ENCODE measurements at regions not wholly inside any gene's neighbourhood (a gene's known extent, or its start where the extent isn't known, plus 50 kb on each side); places are given as distances from the start of the nearest gene placed in this dataset.

DNA sequence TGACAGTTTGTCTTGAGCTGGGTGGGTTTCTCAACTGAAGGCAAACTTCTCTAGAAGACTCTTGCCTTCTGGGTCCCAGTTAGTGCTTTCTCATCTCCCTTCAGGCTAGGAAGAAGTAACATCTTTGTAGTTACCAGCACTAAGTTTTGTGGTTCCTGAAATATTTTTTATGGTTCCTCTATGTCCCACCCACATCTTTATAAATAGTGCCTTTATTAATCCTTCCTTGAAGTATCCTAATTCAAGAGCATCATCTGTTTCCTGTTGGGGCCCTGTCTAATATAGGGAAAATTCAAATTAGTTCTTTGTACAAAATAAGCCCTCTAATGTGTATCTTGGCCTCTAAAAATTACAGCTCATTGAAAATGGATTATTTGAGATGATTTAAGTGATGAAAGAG is 147.4 kb upstream of the MAOA start:
- no peak overlapping the region for H3K9ac ChIP-seq (ENCODE audit: low read length)
- H3K4me1 ChIP-seq (ENCODE audit: control insufficient read depth, insufficient read depth, low read length) = no peaks in the 10 kb centered on the region
- H3K4me3 ChIP-seq (ENCODE audit: low read length) = no peak overlapping the region
- H3K27ac ChIP-seq (ENCODE audit: low read depth, low read length) = no peak overlapping the region
- no peaks in the 10 kb centered on the region for H3K27me3 ChIP-seq (ENCODE audit: control insufficient read depth, insufficient read depth, low read length)
- no peaks in the 10 kb centered on the region for H3K36me3 ChIP-seq (ENCODE audit: control insufficient read depth, insufficient read depth, low read length)

GRCh38 chrX:43510209-43510608 is 145.9 kb upstream of the MAOA start:
- Histone ChIP-seq H3K27me3 (ENCODE audit: control insufficient read depth, insufficient read depth, low read length) (no peaks in the 10 kb centered on the region), H3K27ac (ENCODE audit: low read depth, low read length) (no peak overlapping the region), H3K36me3 (ENCODE audit: control insufficient read depth, insufficient read depth, low read length) (no peaks in the 10 kb centered on the region), H3K4me3 (ENCODE audit: low read length) (no peak overlapping the region), H3K9ac (ENCODE audit: low read length) (no peak overlapping the region), H3K4me1 (ENCODE audit: control insufficient read depth, insufficient read depth, low read length) (no peaks in the 10 kb centered on the region)

- no peaks in the 10 kb centered on the region for H3K27me3 ChIP-seq (ENCODE audit: control insufficient read depth, insufficient read depth, low read length)
- H3K36me3 ChIP-seq (ENCODE audit: control insufficient read depth, insufficient read depth, low read length) = no peaks in the 10 kb centered on the region
- H3K27ac ChIP-seq (ENCODE audit: low read depth, low read length) = no peak overlapping the region
Measured at GRCh38 chrX:43513085-43513484, 143.0 kb upstream of the MAOA start.

GRCh38 chrX:43514820-43515219 is 141.3 kb upstream of the MAOA start:
- H3K27me3 ChIP-seq (ENCODE audit: control insufficient read depth, insufficient read depth, low read length) = no peaks in the 10 kb centered on the region
- no peaks in the 10 kb centered on the region for H3K36me3 ChIP-seq (ENCODE audit: control insufficient read depth, insufficient read depth, low read length)
- H3K9ac ChIP-seq (ENCODE audit: low read length) = no peak overlapping the region
- H3K4me1 ChIP-seq (ENCODE audit: control insufficient read depth, insufficient read depth, low read length) = no peaks in the 10 kb centered on the region
- H3K27ac ChIP-seq (ENCODE audit: low read depth, low read length) = no peak overlapping the region
- H3K4me3 ChIP-seq (ENCODE audit: low read length) = no peak overlapping the region

More at GRCh38 chrX:43513085-43513484, 143.0 kb upstream of the MAOA start:
- Histone ChIP-seq H3K4me1 (ENCODE audit: control insufficient read depth, insufficient read depth, low read length) (no peaks in the 10 kb centered on the region), H3K4me3 (ENCODE audit: low read length) (no peak overlapping the region), H3K9ac (ENCODE audit: low read length) (no peak overlapping the region)

DNA sequence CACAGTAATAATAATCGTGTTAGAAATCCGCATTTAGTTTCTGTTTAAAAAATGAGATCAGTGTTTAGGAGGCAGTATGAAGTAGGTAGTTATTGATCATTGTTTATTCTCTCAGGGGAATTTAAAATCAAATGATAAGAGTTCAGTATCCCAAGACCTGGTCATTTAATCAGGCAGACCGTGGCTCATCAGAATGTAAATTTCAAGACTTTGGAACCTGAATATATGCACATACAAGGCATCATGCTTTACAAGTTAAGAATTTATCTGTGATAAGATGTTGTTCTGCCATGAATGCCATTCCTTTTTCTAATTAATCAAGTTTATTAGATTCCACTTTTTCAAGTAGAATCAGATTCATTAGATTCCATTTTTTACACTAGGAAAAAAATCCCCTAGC is 133.5 kb upstream of the MAOA start:
- Histone ChIP-seq H3K27me3 (ENCODE audit: control insufficient read depth, insufficient read depth, low read length) (peaks cover 2% of the 10 kb centered on the region), H3K9ac (ENCODE audit: low read length) (no peak overlapping the region), H3K4me1 (ENCODE audit: control insufficient read depth, insufficient read depth, low read length) (no peaks in the 10 kb centered on the region), H3K4me3 (ENCODE audit: low read length) (no peak overlapping the region), H3K36me3 (ENCODE audit: control insufficient read depth, insufficient read depth, low read length) (no peaks in the 10 kb centered on the region), H3K27ac (ENCODE audit: low read depth, low read length) (no peak overlapping the region)

DNA sequence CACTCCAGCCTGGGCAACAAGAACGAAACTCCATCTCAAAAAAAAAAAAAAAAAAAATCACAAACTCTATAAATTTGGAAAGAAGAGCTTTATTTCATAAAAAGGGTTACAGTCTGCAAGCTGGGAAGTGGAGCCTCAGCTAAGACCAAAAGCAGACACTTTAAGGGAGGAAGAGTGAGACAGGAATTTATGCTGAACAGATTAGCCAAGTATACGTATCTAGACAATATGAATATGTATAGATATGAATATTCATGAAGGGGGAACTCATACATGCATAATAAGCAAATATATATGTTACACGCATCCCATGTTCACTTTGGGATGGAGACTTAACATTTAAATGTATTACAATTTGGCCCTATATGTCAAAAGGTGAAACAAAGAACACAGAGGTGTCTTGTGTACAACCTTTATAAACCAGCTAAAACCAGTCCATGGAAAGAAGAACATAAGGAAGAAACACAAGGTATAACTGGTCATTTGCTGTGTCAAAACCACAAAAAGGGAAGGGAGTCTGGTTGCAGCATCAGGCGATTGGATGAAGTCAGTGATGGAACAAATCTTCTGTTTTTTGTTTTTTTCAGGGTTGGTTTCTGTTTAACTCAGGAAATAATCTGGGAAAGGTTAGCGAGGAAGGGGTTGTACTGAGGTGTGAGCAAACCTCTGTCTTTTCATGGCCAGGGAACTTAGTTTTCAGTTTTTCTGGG is 130.0 kb upstream of the MAOA start:
- H3K4me3 ChIP-seq (ENCODE audit: low read length) = no peak overlapping the region
- H3K36me3 ChIP-seq (ENCODE audit: control insufficient read depth, insufficient read depth, low read length) = no peaks in the 10 kb centered on the region
- no peaks in the 10 kb centered on the region for H3K4me1 ChIP-seq (ENCODE audit: control insufficient read depth, insufficient read depth, low read length)
- no peak overlapping the region for H3K9ac ChIP-seq (ENCODE audit: low read length)
- no peak overlapping the region for H3K27ac ChIP-seq (ENCODE audit: low read depth, low read length)
- peaks cover 2% of the 10 kb centered on the region for H3K27me3 ChIP-seq (ENCODE audit: control insufficient read depth, insufficient read depth, low read length)

DNA sequence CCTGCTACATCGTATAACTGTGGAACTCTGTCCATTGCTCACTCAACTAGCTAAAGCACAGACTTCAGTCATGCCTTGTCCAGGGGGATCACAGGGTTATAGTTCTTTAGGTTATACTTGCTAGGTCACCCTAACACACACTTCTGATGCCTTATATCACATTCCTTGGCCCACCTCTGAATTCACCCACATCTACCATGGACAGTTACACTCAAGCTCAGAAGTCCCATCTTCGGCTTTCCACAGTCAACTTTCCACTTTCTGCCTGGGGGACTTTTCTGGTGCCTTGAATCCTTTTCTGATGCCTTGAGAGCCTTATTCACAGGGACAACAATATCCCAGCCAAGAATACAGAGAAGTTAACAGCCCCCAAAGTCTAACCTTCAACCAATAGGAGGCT is 129.2 kb upstream of the MAOA start:
- H3K4me3 ChIP-seq (ENCODE audit: low read length) = no peak overlapping the region
- no peaks in the 10 kb centered on the region for H3K4me1 ChIP-seq (ENCODE audit: control insufficient read depth, insufficient read depth, low read length)
- H3K27ac ChIP-seq (ENCODE audit: low read depth, low read length) = no peak overlapping the region
- no peak overlapping the region for H3K9ac ChIP-seq (ENCODE audit: low read length)
- peaks cover 2% of the 10 kb centered on the region for H3K27me3 ChIP-seq (ENCODE audit: control insufficient read depth, insufficient read depth, low read length)
- no peaks in the 10 kb centered on the region for H3K36me3 ChIP-seq (ENCODE audit: control insufficient read depth, insufficient read depth, low read length)

DNA sequence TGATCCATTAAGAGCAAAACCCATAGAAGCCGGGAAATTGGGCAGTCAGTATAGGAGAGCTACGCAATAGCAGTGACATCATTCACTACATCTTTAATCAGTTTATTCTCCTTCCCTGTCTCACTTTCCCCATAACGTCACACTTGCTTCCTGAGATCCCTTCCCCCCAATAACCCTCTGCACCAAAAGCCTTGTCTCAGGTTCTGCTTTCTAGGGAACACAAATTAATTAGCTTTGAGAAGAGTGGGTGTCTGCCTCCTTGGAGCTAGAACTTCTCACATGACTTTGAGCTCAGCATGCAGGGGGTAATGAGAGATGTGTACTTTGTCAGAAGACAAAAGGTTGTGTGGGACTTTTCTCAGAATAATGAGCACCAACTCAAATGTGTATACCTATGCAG is 128.3 kb upstream of the MAOA start:
- H3K27ac ChIP-seq (ENCODE audit: low read depth, low read length) = no peak overlapping the region
- no peaks in the 10 kb centered on the region for H3K4me1 ChIP-seq (ENCODE audit: control insufficient read depth, insufficient read depth, low read length)
- peaks cover 2% of the 10 kb centered on the region for H3K27me3 ChIP-seq (ENCODE audit: control insufficient read depth, insufficient read depth, low read length)
- no peak overlapping the region for H3K4me3 ChIP-seq (ENCODE audit: low read length)
- H3K36me3 ChIP-seq (ENCODE audit: control insufficient read depth, insufficient read depth, low read length) = no peaks in the 10 kb centered on the region
- H3K9ac ChIP-seq (ENCODE audit: low read length) = no peak overlapping the region

DNA sequence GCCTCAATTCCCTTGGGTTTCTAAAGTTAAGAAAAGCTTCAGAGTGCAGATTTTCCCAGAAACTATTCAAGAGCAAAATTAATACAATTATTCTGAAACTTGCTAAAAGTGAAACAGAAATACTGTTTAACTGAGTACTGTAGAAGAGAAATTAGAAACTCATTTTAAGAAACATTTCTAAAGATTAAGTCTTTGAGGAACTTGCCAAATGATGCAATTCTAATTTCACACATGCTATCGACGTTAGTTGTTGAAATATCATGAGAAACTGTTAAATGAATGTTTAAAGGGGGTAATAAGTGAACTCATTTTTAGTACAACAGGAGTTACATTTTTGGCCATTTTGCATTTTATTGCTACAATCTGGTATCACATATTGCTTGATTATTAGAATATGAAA is 125.3 kb upstream of the MAOA start:
- no peak overlapping the region for H3K9ac ChIP-seq (ENCODE audit: low read length)
- H3K4me3 ChIP-seq (ENCODE audit: low read length) = no peak overlapping the region
- H3K27ac ChIP-seq (ENCODE audit: low read depth, low read length) = no peak overlapping the region
- peaks cover 2% of the 10 kb centered on the region for H3K27me3 ChIP-seq (ENCODE audit: control insufficient read depth, insufficient read depth, low read length)
- no peaks in the 10 kb centered on the region for H3K4me1 ChIP-seq (ENCODE audit: control insufficient read depth, insufficient read depth, low read length)
- no peaks in the 10 kb centered on the region for H3K36me3 ChIP-seq (ENCODE audit: control insufficient read depth, insufficient read depth, low read length)

GRCh38 chrX:43540318-43540717 is 115.8 kb upstream of the MAOA start:
- Histone ChIP-seq H3K4me1 (ENCODE audit: control insufficient read depth, insufficient read depth, low read length) (no peaks in the 10 kb centered on the region), H3K27ac (ENCODE audit: low read depth, low read length) (no peak overlapping the region), H3K9ac (ENCODE audit: low read length) (no peak overlapping the region), H3K36me3 (ENCODE audit: control insufficient read depth, insufficient read depth, low read length) (no peaks in the 10 kb centered on the region), H3K27me3 (ENCODE audit: control insufficient read depth, insufficient read depth, low read length) (no peaks in the 10 kb centered on the region), H3K4me3 (ENCODE audit: low read length) (no peak overlapping the region)

DNA sequence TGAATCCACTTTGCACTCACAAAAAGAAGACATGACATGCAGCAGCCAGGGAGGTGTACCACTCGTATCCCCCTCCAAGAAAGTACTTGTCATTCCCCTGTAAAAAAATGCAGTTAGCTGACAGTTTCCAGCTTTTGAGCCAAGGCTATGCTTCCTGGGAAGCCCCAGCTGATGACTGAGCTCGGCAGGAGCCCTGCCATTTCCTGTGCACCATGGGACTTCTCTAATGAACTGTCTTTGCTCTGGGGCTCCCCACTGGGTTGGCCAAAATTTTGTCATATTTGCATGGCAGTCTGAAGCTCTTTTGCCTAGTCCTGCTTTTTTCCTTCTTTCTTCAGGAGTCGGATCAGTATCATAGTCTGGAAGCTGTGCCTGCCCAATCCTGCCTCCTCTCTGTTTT is 104.5 kb upstream of the MAOA start:
- H3K27me3 ChIP-seq (ENCODE audit: control insufficient read depth, insufficient read depth, low read length) = no peaks in the 10 kb centered on the region
- no peak overlapping the region for H3K4me3 ChIP-seq (ENCODE audit: low read length)
- H3K36me3 ChIP-seq (ENCODE audit: control insufficient read depth, insufficient read depth, low read length) = no peaks in the 10 kb centered on the region
- no peaks in the 10 kb centered on the region for H3K4me1 ChIP-seq (ENCODE audit: control insufficient read depth, insufficient read depth, low read length)
- no peak overlapping the region for H3K27ac ChIP-seq (ENCODE audit: low read depth, low read length)
- no peak overlapping the region for H3K9ac ChIP-seq (ENCODE audit: low read length)

DNA sequence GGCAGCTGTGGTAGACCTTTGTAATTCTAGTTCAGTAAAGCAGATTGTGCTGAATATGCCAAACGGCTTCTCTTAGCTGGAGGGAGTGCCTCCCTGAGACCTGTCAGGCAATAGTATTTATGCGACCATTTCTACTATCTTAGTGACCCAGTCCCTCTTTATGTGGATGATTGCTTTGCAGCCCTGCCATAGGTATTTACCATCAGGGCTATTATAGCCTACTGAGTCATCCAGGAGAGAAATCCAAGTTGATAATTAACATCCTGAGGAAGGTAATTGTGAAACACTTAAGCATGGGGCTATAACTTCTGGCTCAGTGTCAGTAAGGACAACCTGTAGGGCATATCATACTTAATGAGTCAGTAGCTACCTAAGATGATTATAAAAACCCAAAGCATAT is 103.9 kb upstream of the MAOA start:
- Histone ChIP-seq H3K36me3 (ENCODE audit: control insufficient read depth, insufficient read depth, low read length) (no peaks in the 10 kb centered on the region), H3K4me3 (ENCODE audit: low read length) (no peak overlapping the region), H3K4me1 (ENCODE audit: control insufficient read depth, insufficient read depth, low read length) (no peaks in the 10 kb centered on the region), H3K27ac (ENCODE audit: low read depth, low read length) (no peak overlapping the region), H3K27me3 (ENCODE audit: control insufficient read depth, insufficient read depth, low read length) (no peaks in the 10 kb centered on the region), H3K9ac (ENCODE audit: low read length) (no peak overlapping the region)

- Histone ChIP-seq H3K27ac (ENCODE audit: low read depth, low read length) (no peak overlapping the region), H3K36me3 (ENCODE audit: control insufficient read depth, insufficient read depth, low read length) (no peaks in the 10 kb centered on the region), H3K9ac (ENCODE audit: low read length) (no peak overlapping the region), H3K27me3 (ENCODE audit: control insufficient read depth, insufficient read depth, low read length) (no peaks in the 10 kb centered on the region), H3K4me1 (ENCODE audit: control insufficient read depth, insufficient read depth, low read length) (no peaks in the 10 kb centered on the region), H3K4me3 (ENCODE audit: low read length) (no peak overlapping the region)
Measured at GRCh38 chrX:43552703-43553102, 103.4 kb upstream of the MAOA start.
